ENCODE measurements at regions not wholly inside any gene's neighbourhood (a gene's known extent, or its start where the extent isn't known, plus 50 kb on each side); places are given as distances from the start of the nearest gene placed in this dataset.

DNA sequence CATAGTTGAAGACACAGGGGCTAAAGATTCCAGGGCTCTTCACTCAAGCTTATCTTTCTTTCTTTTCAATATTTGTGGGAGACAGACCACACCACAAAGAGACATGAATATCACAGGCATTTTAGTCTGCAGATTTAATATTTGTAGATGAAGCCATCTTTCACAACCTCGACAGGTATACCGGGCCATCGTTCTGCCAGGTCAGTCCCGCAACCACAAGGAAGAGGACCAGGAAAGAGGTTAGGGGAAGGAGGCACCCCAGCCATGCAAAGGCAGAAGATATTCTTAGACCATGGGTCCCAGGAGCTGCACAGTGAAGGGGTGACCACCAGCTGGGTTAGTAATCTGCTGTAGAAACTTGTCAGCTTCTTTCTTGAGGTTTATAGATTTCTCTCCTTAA is 66.8 kb upstream of the UCN3 start:
- TF ChIP-seq POLR2AphosphoS5 (IDR thresholded peaks at IDR 0.05) = no peak
- TF ChIP-seq CTCF (IDR thresholded peaks at IDR 0.05) = no peak

All from upper lobe of left lung (tissue), 4 donors.